Activated CD4-positive, alpha-beta T cell treated with anti-CD3 and anti-CD28 coated beads for 36 hours (primary cell): ENCODE measurements at regions not wholly inside any gene's neighbourhood (a gene's known extent, or its start where the extent isn't known, plus 50 kb on each side); places are given as distances from the start of the nearest gene placed in this dataset.

ENCODE experiments used
- ATAC-seq: fragments of 200-7000 bp; cut with Tn5 transposase; one replicate; pipeline ENCODE4 v1.10.0; 2021; ENCODE audit warnings: mild to moderate bottlenecking, moderate library complexity
- CTCF ChIA-PET: fragments of 350-600 bp; sonication (Branson Sonifier 250); formaldehyde crosslinking; loops from one replicate; lab custom pipeline; 2021; ENCODE audit warnings: antibody characterized with exemption; lab: Charles Lee
- POLR2A ChIA-PET: fragments of 350-600 bp; sonication (Branson Sonifier 250); formaldehyde crosslinking; loops from one replicate; lab custom pipeline; 2021; ENCODE audit warnings: antibody characterized with exemption, inconsistent platforms; lab: Charles Lee
- DNase-seq: peaks from one replicate; pipeline ENCODE4 v3.0.0-alpha.2; 2020
- H3K27ac Mint-ChIP-seq: one replicate; pipeline ENCODE4 v1.8.0; 2021; ENCODE audit warnings: mixed read lengths
- H3K27me3 Mint-ChIP-seq: one replicate; pipeline ENCODE4 v1.8.0; 2021; ENCODE audit warnings: mixed read lengths
- H3K36me3 Mint-ChIP-seq: one replicate; pipeline ENCODE4 v1.8.0; 2021; ENCODE audit warnings: low read depth, mixed read lengths
- H3K4me1 Mint-ChIP-seq: one replicate; pipeline ENCODE4 v1.8.0; 2021; ENCODE audit warnings: mixed read lengths
- H3K4me3 Mint-ChIP-seq: one replicate; pipeline ENCODE4 v1.8.0; 2021; ENCODE audit warnings: mild to moderate bottlenecking, moderate library complexity, mixed read lengths
- H3K9me3 Mint-ChIP-seq: one replicate; pipeline ENCODE4 v1.8.0; 2021; ENCODE audit warnings: low read depth, mixed read lengths
- intact Hi-C, 2 experiments: fragments of 100-400 bp; cut with DNase I in 1 of 2; cut with micrococcal nuclease in 1 of 2; formaldehyde crosslinking; loops; one replicate each; pipeline versions ENCODE4 v1.14.2 to v1.15.1; 2022 to 2024; cut with DNase I, micrococcal nuclease

DNA sequence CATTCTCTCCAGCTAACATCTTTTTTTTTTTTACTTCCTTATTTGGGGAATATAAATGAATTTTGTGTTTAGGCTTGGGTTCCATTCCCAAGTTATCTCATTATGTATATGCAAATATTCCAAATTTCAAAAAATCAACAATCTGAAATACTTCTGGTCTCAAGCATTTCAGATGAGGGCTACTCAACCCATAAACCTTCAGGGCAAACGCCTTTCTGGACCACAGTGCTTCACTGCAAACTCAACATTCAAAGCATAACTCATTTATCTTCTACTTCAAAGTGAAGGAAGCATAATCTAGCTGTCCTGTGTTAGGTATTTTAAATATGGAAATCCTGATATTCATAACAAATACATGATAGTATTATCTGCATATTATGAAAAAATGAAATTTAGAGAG lies 161.7 kb upstream of the PGR start:
- intact Hi-C loops = no loop called here
- H3K9me3 Mint-ChIP-seq = peaks cover 18% of the 10 kb centered on the region
- H3K36me3 Mint-ChIP-seq = no peaks in the 10 kb centered on the region
- ATAC-seq (no peak), DNase-seq (no peak)
- no peak overlapping the region for H3K27ac Mint-ChIP-seq
- ChIA-PET POLR2A (no interaction called here), CTCF (no interaction called here)
- no peaks in the 10 kb centered on the region for H3K27me3 Mint-ChIP-seq
- no peaks in the 10 kb centered on the region for H3K4me1 Mint-ChIP-seq
- no peak overlapping the region for H3K4me3 Mint-ChIP-seq

DNA sequence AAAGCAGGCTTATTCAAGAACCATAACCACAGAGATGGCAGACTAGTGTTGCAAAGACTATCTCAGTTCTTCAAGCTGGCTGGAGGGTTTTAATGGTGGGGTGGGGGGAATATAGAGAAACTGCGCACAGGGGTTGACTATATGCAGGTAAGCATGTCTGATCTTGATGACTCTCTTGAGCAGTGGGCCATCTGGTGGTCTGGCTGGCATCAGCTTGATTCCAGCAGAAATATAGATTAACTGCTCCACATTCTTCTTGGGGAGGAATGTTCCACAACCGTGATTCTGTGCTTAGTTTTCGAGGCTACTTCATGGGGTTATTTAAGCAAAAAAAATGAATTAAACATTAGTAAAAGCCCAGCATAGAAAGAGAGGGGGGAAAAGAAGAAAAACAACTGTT lies 158.8 kb upstream of the PGR start:
- ATAC-seq (no peak), DNase-seq (no peak)
- CTCF ChIA-PET = no interaction called here
- no peaks in the 10 kb centered on the region for H3K27me3 Mint-ChIP-seq
- peaks cover 16% of the 10 kb centered on the region for H3K9me3 Mint-ChIP-seq
- POLR2A ChIA-PET = no interaction called here
- intact Hi-C loops = no loop called here
- no peaks in the 10 kb centered on the region for H3K4me1 Mint-ChIP-seq
- H3K36me3 Mint-ChIP-seq = no peaks in the 10 kb centered on the region
- H3K27ac Mint-ChIP-seq = no peak overlapping the region
- no peak overlapping the region for H3K4me3 Mint-ChIP-seq

GRCh38 chr11:101279728-101280127 lies 150.1 kb upstream of the PGR start:
- Mint-ChIP-seq H3K4me3 (no peak overlapping the region), H3K36me3 (no peaks in the 10 kb centered on the region), H3K27me3 (no peaks in the 10 kb centered on the region), H3K9me3 (peaks cover 8% of the 10 kb centered on the region), H3K27ac (no peak overlapping the region), H3K4me1 (no peaks in the 10 kb centered on the region)
- ChIA-PET CTCF (no interaction called here), POLR2A (no interaction called here)
- ATAC-seq (no peak), DNase-seq (no peak)
- intact Hi-C loops = no loop called here

- no peak for ATAC-seq
- Mint-ChIP-seq H3K36me3 (no peaks in the 10 kb centered on the region), H3K4me1 (no peaks in the 10 kb centered on the region), H3K9me3 (peaks cover 8% of the 10 kb centered on the region), H3K27me3 (no peaks in the 10 kb centered on the region), H3K27ac (no peak overlapping the region), H3K4me3 (no peak overlapping the region)
- ChIA-PET CTCF (no interaction called here), POLR2A (no interaction called here)
- intact Hi-C loops = no loop called here
- DNase-seq = no peak
Measured at GRCh38 chr11:101278286-101278685, 148.7 kb upstream of the PGR start.

- DNase-seq = no peak
Measured at GRCh38 chr11:101277036-101277435, 147.4 kb upstream of the PGR start.

DNA sequence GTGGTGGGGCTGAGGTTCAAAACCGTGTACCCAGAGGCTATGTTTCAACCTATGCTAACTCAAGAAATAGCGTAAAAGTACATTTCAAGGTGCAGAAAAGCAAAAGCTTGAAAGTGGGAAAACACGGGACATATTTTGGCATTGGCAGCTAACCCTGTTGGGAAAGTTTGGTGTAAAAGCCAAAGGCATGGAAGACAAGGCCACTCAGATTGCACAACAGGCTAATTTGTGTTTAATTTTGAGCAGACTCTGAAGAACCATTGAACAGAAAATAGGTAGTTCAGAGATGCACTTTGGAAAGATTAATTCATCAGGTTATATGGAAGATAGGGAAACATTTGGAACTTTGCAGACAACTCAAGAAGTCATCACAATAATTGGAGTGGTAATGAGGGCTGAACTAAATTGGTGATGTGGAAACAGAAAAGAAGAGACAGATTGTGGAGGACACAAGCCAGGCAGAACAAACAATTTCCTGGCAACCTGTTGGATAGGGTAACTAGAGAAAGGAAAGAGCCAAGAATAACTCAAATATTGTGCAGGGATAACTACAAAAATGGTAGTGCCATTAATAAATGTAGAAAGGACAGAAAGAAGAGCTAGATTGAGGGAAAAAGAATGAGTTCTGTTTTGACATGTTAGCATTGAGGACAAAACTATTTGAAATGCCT lies 140.5 kb upstream of the PGR start:
- CTCF ChIA-PET = no interaction called here
- no peaks in the 10 kb centered on the region for H3K27me3 Mint-ChIP-seq

More at GRCh38 chr11:101277036-101277435, 147.4 kb upstream of the PGR start:
- no peak for ATAC-seq
- no peak overlapping the region for H3K27ac Mint-ChIP-seq
- CTCF ChIA-PET = no interaction called here
- intact Hi-C loops = no loop called here
- no peaks in the 10 kb centered on the region for H3K4me1 Mint-ChIP-seq
- no peak overlapping the region for H3K4me3 Mint-ChIP-seq
- peaks cover 8% of the 10 kb centered on the region for H3K9me3 Mint-ChIP-seq
- H3K36me3 Mint-ChIP-seq = no peaks in the 10 kb centered on the region
- no peaks in the 10 kb centered on the region for H3K27me3 Mint-ChIP-seq
- POLR2A ChIA-PET = no interaction called here

DNA sequence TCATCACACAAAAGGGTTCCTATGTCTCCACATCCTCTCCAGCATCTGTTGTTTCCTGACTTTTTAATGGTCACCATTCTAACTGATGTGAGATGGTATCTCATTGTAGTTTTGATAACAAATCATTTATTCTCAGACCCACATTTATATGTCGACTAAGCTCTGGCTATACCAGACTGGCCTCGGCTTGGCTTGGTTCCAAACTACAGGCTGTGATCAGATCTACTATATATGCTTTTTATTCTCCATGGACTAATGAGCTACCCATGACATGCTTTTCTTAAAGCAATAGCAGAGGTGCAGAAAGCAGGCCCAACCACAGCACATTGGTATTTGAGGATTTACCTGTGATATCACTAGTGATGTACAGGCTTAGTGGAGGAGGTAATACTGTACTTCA lies 139.8 kb upstream of the PGR start:
- no peaks in the 10 kb centered on the region for H3K27me3 Mint-ChIP-seq
- no peaks in the 10 kb centered on the region for H3K36me3 Mint-ChIP-seq
- H3K27ac Mint-ChIP-seq = no peak overlapping the region
- no peak overlapping the region for H3K4me3 Mint-ChIP-seq
- no peak for ATAC-seq
- no peaks in the 10 kb centered on the region for H3K4me1 Mint-ChIP-seq
- intact Hi-C loops = no loop called here
- CTCF ChIA-PET = no interaction called here
- POLR2A ChIA-PET = no interaction called here
- H3K9me3 Mint-ChIP-seq = peaks cover 1% of the 10 kb centered on the region
- DNase-seq = no peak

More for the DNA sequence above, 140.5 kb upstream of the PGR start:
- Mint-ChIP-seq H3K36me3 (no peaks in the 10 kb centered on the region), H3K9me3 (peaks cover 1% of the 10 kb centered on the region), H3K4me3 (no peak overlapping the region), H3K27ac (no peak overlapping the region), H3K4me1 (no peaks in the 10 kb centered on the region)
- DNase-seq = no peak
- POLR2A ChIA-PET = no interaction called here
- no peak for ATAC-seq
- intact Hi-C loops = no loop called here

GRCh38 chr11:101267654-101268053 lies 138.0 kb upstream of the PGR start:
- Mint-ChIP-seq H3K4me1 (no peaks in the 10 kb centered on the region), H3K27ac (no peak overlapping the region), H3K27me3 (no peaks in the 10 kb centered on the region), H3K4me3 (no peak overlapping the region), H3K36me3 (no peaks in the 10 kb centered on the region), H3K9me3 (peaks cover 1% of the 10 kb centered on the region)
- ChIA-PET CTCF (no interaction called here), POLR2A (no interaction called here)
- intact Hi-C loops = no loop called here
- DNase-seq (no peak), ATAC-seq (no peak)

- DNase-seq (no peak), ATAC-seq (no peak)
- no peak overlapping the region for H3K4me3 Mint-ChIP-seq
- H3K9me3 Mint-ChIP-seq = peaks cover 3% of the 10 kb centered on the region
- ChIA-PET CTCF (no interaction called here), POLR2A (no interaction called here)
- no peaks in the 10 kb centered on the region for H3K4me1 Mint-ChIP-seq
- H3K36me3 Mint-ChIP-seq = no peaks in the 10 kb centered on the region
- no peaks in the 10 kb centered on the region for H3K27me3 Mint-ChIP-seq
- H3K27ac Mint-ChIP-seq = no peak overlapping the region
- intact Hi-C loops = no loop called here
Measured at GRCh38 chr11:101264306-101264705, 134.7 kb upstream of the PGR start.

DNA sequence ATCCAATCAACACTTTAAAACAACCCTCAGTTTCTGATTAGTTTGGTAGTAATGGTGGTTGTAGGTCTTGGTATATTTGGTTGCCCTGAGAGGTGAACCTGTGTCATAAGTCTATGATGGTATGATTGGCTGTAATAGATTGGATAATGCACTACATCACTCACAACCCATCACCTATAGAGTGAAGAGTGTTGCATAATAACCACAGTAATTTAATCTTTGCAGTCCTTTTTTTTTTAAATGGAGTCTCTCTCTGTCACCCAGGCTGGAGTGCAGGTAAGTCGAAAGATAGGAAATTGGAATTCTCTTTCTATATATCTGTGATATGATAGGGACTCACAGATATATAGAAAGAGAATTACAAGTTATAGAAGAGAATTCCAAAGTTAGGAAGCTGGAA lies 133.4 kb upstream of the PGR start:
- no peak for ATAC-seq
- H3K36me3 Mint-ChIP-seq = no peaks in the 10 kb centered on the region

GRCh38 chr11:101262258-101262657 lies 132.6 kb upstream of the PGR start:
- intact Hi-C loops = no loop called here
- ChIA-PET POLR2A (no interaction called here), CTCF (no interaction called here)
- Mint-ChIP-seq H3K4me1 (no peaks in the 10 kb centered on the region), H3K9me3 (peaks cover 3% of the 10 kb centered on the region), H3K36me3 (no peaks in the 10 kb centered on the region), H3K4me3 (no peak overlapping the region), H3K27me3 (no peaks in the 10 kb centered on the region), H3K27ac (no peak overlapping the region)
- ATAC-seq (no peak), DNase-seq (no peak)

More for the DNA sequence above, 133.4 kb upstream of the PGR start:
- Mint-ChIP-seq H3K4me3 (no peak overlapping the region), H3K9me3 (peaks cover 3% of the 10 kb centered on the region), H3K4me1 (no peaks in the 10 kb centered on the region), H3K27ac (no peak overlapping the region), H3K27me3 (no peaks in the 10 kb centered on the region)
- POLR2A ChIA-PET = no interaction called here
- intact Hi-C loops = no loop called here
- CTCF ChIA-PET = no interaction called here
- DNase-seq = no peak

- Mint-ChIP-seq H3K9me3 (peaks cover 3% of the 10 kb centered on the region), H3K4me1 (no peaks in the 10 kb centered on the region), H3K27ac (no peak overlapping the region), H3K4me3 (no peak overlapping the region), H3K36me3 (no peaks in the 10 kb centered on the region), H3K27me3 (no peaks in the 10 kb centered on the region)
- ATAC-seq (no peak), DNase-seq (no peak)
- POLR2A ChIA-PET = no interaction called here
- CTCF ChIA-PET = no interaction called here
- intact Hi-C loops = no loop called here
Measured at GRCh38 chr11:101255036-101255435, 125.4 kb upstream of the PGR start.

DNA sequence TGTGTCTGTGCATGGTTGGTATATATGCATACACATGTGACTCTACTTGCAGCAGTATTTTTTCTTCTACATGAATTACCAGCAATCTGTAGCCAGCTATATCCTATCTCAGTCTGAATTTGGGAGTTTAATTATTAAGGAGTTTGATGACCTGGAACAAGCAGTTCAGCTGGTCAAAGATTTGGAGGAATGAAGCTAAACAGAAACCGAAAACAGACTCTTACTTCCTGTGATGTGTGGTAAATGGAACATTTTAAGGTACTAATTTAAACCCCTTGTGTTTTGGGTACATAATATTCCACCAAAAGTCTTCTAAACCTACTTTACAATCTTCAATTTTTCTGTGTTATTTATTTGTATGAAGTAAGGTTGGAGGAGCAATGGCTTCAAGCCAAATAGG lies 124.4 kb upstream of the PGR start:
- DNase-seq = no peak
- no peaks in the 10 kb centered on the region for H3K27me3 Mint-ChIP-seq
- H3K36me3 Mint-ChIP-seq = no peaks in the 10 kb centered on the region
- no peaks in the 10 kb centered on the region for H3K4me1 Mint-ChIP-seq
- POLR2A ChIA-PET = no interaction called here
- H3K27ac Mint-ChIP-seq = no peak overlapping the region
- CTCF ChIA-PET = no interaction called here
- H3K9me3 Mint-ChIP-seq = peaks cover 3% of the 10 kb centered on the region
- no peak overlapping the region for H3K4me3 Mint-ChIP-seq
- ATAC-seq = no peak
- intact Hi-C loops = no loop called here
